HG03095 (cell line): ENCODE measurements at regions not wholly inside any gene's neighbourhood (a gene's known extent, or its start where the extent isn't known, plus 50 kb on each side); places are given as distances from the start of the nearest gene placed in this dataset.

Experiments
- ATAC-seq: cut with Tn5 transposase; IDR thresholded peaks from one replicate; pipeline ENCODE4 v1.9.1; 2021; ENCODE audit warnings: moderate library complexity; ENCODE audit not compliant: unreplicated experiment

- no peak for ATAC-seq
These were observed 185.0 kb downstream of the TMEM18 start for GRCh38 chr2:492178-492577.

- no peak for ATAC-seq
These were observed 187.4 kb downstream of the TMEM18 start for GRCh38 chr2:489838-490237.

GRCh38 chr2:489084-489483, 188.1 kb downstream of the TMEM18 start:
- ATAC-seq, result no peak

GRCh38 chr2:487186-488079, 189.8 kb downstream of the TMEM18 start:
- ATAC-seq, result no peak

- no peak for ATAC-seq
These were observed 190.8 kb downstream of the TMEM18 start for GRCh38 chr2:486371-486770.

- ATAC-seq, result no peak
These were observed 193.5 kb upstream of the ALKAL2 start for GRCh38 chr2:481388-481787.

- ATAC-seq, result no peak
These were observed 191.7 kb upstream of the ALKAL2 start for GRCh38 chr2:479490-480176.

GRCh38 chr2:479031-479430, 191.1 kb upstream of the ALKAL2 start:
- ATAC-seq, result no peak

GRCh38 chr2:471560-471959, 183.7 kb upstream of the ALKAL2 start:
- no peak for ATAC-seq

- no peak for ATAC-seq
These were observed 181.6 kb upstream of the ALKAL2 start for GRCh38 chr2:469514-469913.

GRCh38 chr2:468648-469336, 180.9 kb upstream of the ALKAL2 start:
- ATAC-seq, result no peak

- ATAC-seq, result no peak
These were observed 180.2 kb upstream of the ALKAL2 start for GRCh38 chr2:467892-468647.

- no peak for ATAC-seq
These were observed 179.6 kb upstream of the ALKAL2 start for GRCh38 chr2:467543-467891.

- no peak for ATAC-seq
These were observed 179.2 kb upstream of the ALKAL2 start for GRCh38 chr2:467101-467500.

- ATAC-seq, result no peak
These were observed 176.8 kb upstream of the ALKAL2 start for GRCh38 chr2:464562-465309.

GRCh38 chr2:460861-461260, 173.0 kb upstream of the ALKAL2 start:
- ATAC-seq, result no peak

GRCh38 chr2:459931-460330, 172.0 kb upstream of the ALKAL2 start:
- ATAC-seq, result no peak

- no peak for ATAC-seq
These were observed 170.5 kb upstream of the ALKAL2 start for GRCh38 chr2:458425-458815.

GRCh38 chr2:457792-458424, 170.0 kb upstream of the ALKAL2 start:
- ATAC-seq, result no peak

GRCh38 chr2:457262-457661, 169.4 kb upstream of the ALKAL2 start:
- no peak for ATAC-seq
